OCI-LY1 (cell line): ENCODE measurements at regions not wholly inside any gene's neighbourhood (a gene's known extent, or its start where the extent isn't known, plus 50 kb on each side); places are given as distances from the start of the nearest gene placed in this dataset.

Experiments
- CTCF ChIP-seq: fragments of 200-600 bp; sonication (generic), shearing (Covaris generic); IDR thresholded peaks from 2 replicates; pipeline ENCODE4 v1.5.1; 2017; ENCODE audit warnings: mild to moderate bottlenecking, antibody characterized with exemption, low read length, moderate library complexity, mixed read lengths
- EZH2 ChIP-seq: fragments of 200-600 bp; sonication (generic), shearing (Covaris generic); IDR thresholded peaks from 2 replicates; pipeline ENCODE4 v1.8.0; 2017; ENCODE audit warnings: borderline replicate concordance, mixed run types, mild to moderate bottlenecking, antibody characterized with exemption, low read length, moderate library complexity, mixed read lengths

GRCh38 chr20:11443382-11444119 is 474.1 kb upstream of the BTBD3 start:
- TF ChIP-seq CTCF: no peak
- no peak for TF ChIP-seq EZH2
